DOHH2 (cell line): ENCODE measurements at regions not wholly inside any gene's neighbourhood (a gene's known extent, or its start where the extent isn't known, plus 50 kb on each side); places are given as distances from the start of the nearest gene placed in this dataset.

Experiments used
- H3F3A ChIP-seq: fragments of 200-600 bp; sonication (generic), shearing (Covaris generic); 2 replicates; pipeline ENCODE4 v1.6.0; 2016; ENCODE audit warnings: antibody characterized with exemption, mild to moderate bottlenecking; ENCODE audit not compliant: control insufficient read depth, insufficient read depth
- H3K27ac ChIP-seq: fragments of 200-600 bp; sonication (generic); 2 replicates; pipeline ENCODE4 v1.5.1; 2014; ENCODE audit warnings: low read depth, mild to moderate bottlenecking, low read length, moderate library complexity
- H3K27me3 ChIP-seq: fragments of 200-600 bp; sonication (generic); 2 replicates; pipeline ENCODE4 v1.6.1; 2014; ENCODE audit warnings: mild to moderate bottlenecking, low read length, mixed read lengths; ENCODE audit not compliant: control insufficient read depth
- H3K36me3 ChIP-seq: fragments of 200-600 bp; sonication (generic); 2 replicates; pipeline ENCODE4 v1.6.1; 2014; ENCODE audit warnings: mild to moderate bottlenecking, low read length, moderate library complexity, mixed read lengths; ENCODE audit not compliant: control insufficient read depth
- H3K4me1 ChIP-seq: fragments of 200-600 bp; sonication (generic); 2 replicates; pipeline ENCODE4 v1.6.1; 2014; ENCODE audit warnings: mild to moderate bottlenecking, low read length, mixed read lengths; ENCODE audit not compliant: control insufficient read depth
- H3K4me2 ChIP-seq: fragments of 200-600 bp; sonication (generic); 2 replicates; pipeline ENCODE4 v1.6.0; 2014; ENCODE audit warnings: mild to moderate bottlenecking, low read length, moderate library complexity
- H3K4me3 ChIP-seq: fragments of 200-600 bp; sonication (generic); 2 replicates; pipeline ENCODE4 v1.5.1; 2014; ENCODE audit warnings: mild to moderate bottlenecking, low read length, mixed read lengths
- H3K79me2 ChIP-seq: fragments of 200-600 bp; sonication (generic); 2 replicates; pipeline ENCODE4 v1.6.1; 2014; ENCODE audit warnings: mild to moderate bottlenecking, low read length, mixed read lengths; ENCODE audit not compliant: control insufficient read depth
- H3K9me2 ChIP-seq: fragments of 200-600 bp; sonication (generic); replicated peaks from 2 replicates; pipeline ENCODE4 v1.6.1; 2014; ENCODE audit warnings: mild to moderate bottlenecking, low read length, mixed read lengths; ENCODE audit not compliant: control insufficient read depth
- H3K9me3 ChIP-seq: fragments of 200-600 bp; sonication (generic); 2 replicates; pipeline ENCODE4 v1.6.1; 2014; ENCODE audit warnings: antibody characterized with exemption, low read length, mixed read lengths; ENCODE audit not compliant: control insufficient read depth, insufficient read depth
- H4K20me1 ChIP-seq: fragments of 200-600 bp; sonication (generic); 2 replicates; pipeline ENCODE4 v1.6.0; 2014; ENCODE audit warnings: low read depth, mild to moderate bottlenecking, antibody characterized with exemption, low read length, moderate library complexity; ENCODE audit not compliant: control insufficient read depth, insufficient read depth
- EZH2phosphoT487 ChIP-seq: fragments of 200-600 bp; sonication (generic); IDR thresholded peaks from 2 replicates; pipeline ENCODE4 v1.6.1; 2017; ENCODE audit warnings: borderline replicate concordance, mild to moderate bottlenecking, antibody characterized with exemption, low read length, moderate library complexity, mixed read lengths
- TF ChIP-seq, protein P1 (sequence below): fragments of 200-600 bp; sonication (generic); IDR thresholded peaks from one replicate; pipeline ENCODE4 v1.5.1; 2014; ENCODE audit warnings: antibody characterized with exemption, mild to moderate bottlenecking, low read depth, low read length; ENCODE audit not compliant: poor library complexity, severe bottlenecking

GRCh38 chr1:239775466-239775865 lies 316.2 kb upstream of the FMN2 start:
- Histone ChIP-seq H3K79me2 (no peaks in the 10 kb centered on the region), H3K36me3 (no peaks in the 10 kb centered on the region), H3K4me2 (no peak overlapping the region), H3K4me3 (no peak overlapping the region), H3K4me1 (no peaks in the 10 kb centered on the region), H3K9me3 (no peaks in the 10 kb centered on the region), H3F3A (no peaks in the 10 kb centered on the region), H3K27ac (no peak overlapping the region), H3K9me2 (no peaks in the 10 kb centered on the region), H4K20me1 (no peaks in the 10 kb centered on the region), H3K27me3 (no peaks in the 10 kb centered on the region)
- no peak for TF ChIP-seq EZH2phosphoT487
- TF ChIP-seq, protein P1, sequence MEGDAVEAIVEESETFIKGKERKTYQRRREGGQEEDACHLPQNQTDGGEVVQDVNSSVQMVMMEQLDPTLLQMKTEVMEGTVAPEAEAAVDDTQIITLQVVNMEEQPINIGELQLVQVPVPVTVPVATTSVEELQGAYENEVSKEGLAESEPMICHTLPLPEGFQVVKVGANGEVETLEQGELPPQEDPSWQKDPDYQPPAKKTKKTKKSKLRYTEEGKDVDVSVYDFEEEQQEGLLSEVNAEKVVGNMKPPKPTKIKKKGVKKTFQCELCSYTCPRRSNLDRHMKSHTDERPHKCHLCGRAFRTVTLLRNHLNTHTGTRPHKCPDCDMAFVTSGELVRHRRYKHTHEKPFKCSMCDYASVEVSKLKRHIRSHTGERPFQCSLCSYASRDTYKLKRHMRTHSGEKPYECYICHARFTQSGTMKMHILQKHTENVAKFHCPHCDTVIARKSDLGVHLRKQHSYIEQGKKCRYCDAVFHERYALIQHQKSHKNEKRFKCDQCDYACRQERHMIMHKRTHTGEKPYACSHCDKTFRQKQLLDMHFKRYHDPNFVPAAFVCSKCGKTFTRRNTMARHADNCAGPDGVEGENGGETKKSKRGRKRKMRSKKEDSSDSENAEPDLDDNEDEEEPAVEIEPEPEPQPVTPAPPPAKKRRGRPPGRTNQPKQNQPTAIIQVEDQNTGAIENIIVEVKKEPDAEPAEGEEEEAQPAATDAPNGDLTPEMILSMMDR: no peak

GRCh38 chr1:239778208-239778813 lies 313.4 kb upstream of the FMN2 start:
- H3K4me3 ChIP-seq: no peak overlapping the region
- H3K4me2 ChIP-seq: no peak overlapping the region
- H3K79me2 ChIP-seq: no peaks in the 10 kb centered on the region
- H3F3A ChIP-seq: no peaks in the 10 kb centered on the region
- no peak overlapping the region for H3K27ac ChIP-seq
- no peaks in the 10 kb centered on the region for H3K9me3 ChIP-seq
- H3K9me2 ChIP-seq: no peaks in the 10 kb centered on the region
- TF ChIP-seq, protein P1: no peak
- TF ChIP-seq EZH2phosphoT487: no peak
- no peaks in the 10 kb centered on the region for H4K20me1 ChIP-seq
- no peaks in the 10 kb centered on the region for H3K27me3 ChIP-seq
- no peaks in the 10 kb centered on the region for H3K4me1 ChIP-seq
- no peaks in the 10 kb centered on the region for H3K36me3 ChIP-seq

GRCh38 chr1:239779962-239780361 lies 311.7 kb upstream of the FMN2 start:
- H3K4me3 ChIP-seq: no peak overlapping the region
- no peak for TF ChIP-seq EZH2phosphoT487
- TF ChIP-seq, protein P1: no peak
- no peaks in the 10 kb centered on the region for H3K79me2 ChIP-seq
- no peaks in the 10 kb centered on the region for H3K36me3 ChIP-seq
- H3K9me2 ChIP-seq: no peaks in the 10 kb centered on the region
- no peaks in the 10 kb centered on the region for H3K4me1 ChIP-seq
- no peaks in the 10 kb centered on the region for H3F3A ChIP-seq
- no peaks in the 10 kb centered on the region for H3K9me3 ChIP-seq
- H3K27me3 ChIP-seq: no peaks in the 10 kb centered on the region
- H3K4me2 ChIP-seq: no peak overlapping the region
- no peak overlapping the region for H3K27ac ChIP-seq
- no peaks in the 10 kb centered on the region for H4K20me1 ChIP-seq
